Common myeloid progenitor, CD34-positive (primary cell): ENCODE measurements at regions not wholly inside any gene's neighbourhood (a gene's known extent, or its start where the extent isn't known, plus 50 kb on each side); places are given as distances from the start of the nearest gene placed in this dataset.

Source experiments
- CTCF ChIA-PET: fragments of 350-600 bp; sonication (Branson Sonifier 250); formaldehyde crosslinking; loops from one replicate; lab custom pipeline; 2021; ENCODE audit warnings: antibody characterized with exemption; lab: Charles Lee
- POLR2A ChIA-PET: fragments of 350-600 bp; sonication (Branson Sonifier 250); formaldehyde crosslinking; loops from one replicate; lab custom pipeline; 2021; ENCODE audit warnings: antibody characterized with exemption; lab: Charles Lee
- DNase-seq, 3 donors: peaks; one replicate each; pipeline versions ENCODE4 v3.0.0 to v3.0.0-alpha.2; 2013
- H3K27ac ChIP-seq, 2 experiments: 1 replicate in 1 of 2; 2 replicates in 1 of 2; pipeline ENCODE4 v1.7.0; 2013; ENCODE audit warnings: inconsistent platforms in 2 of 2, low read length in 2 of 2, mild to moderate bottlenecking in 2 of 2, low read depth in 1 of 2, moderate library complexity in 1 of 2; ENCODE audit not compliant: severe bottlenecking in 2 of 2, insufficient read depth in 1 of 2, poor library complexity in 1 of 2
- H3K27me3 ChIP-seq, 5 experiments: replicated peaks in 2 of 5; 1 replicate in 3 of 5; 2 replicates in 2 of 5; pipeline versions ENCODE4 v1.6.1 to v1.7.0; 2013; ENCODE audit warnings: low read length in 4 of 5, mild to moderate bottlenecking in 2 of 5, moderate library complexity in 2 of 5, inconsistent platforms in 1 of 5; ENCODE audit not compliant: insufficient read depth in 5 of 5, control insufficient read depth in 4 of 5
- H3K36me3 ChIP-seq, 4 experiments: 1 replicate in 2 of 4; 2 replicates in 2 of 4; pipeline versions ENCODE4 v1.6.1 to v1.7.0; 2013; ENCODE audit warnings: low read length in 3 of 4, control low read depth in 1 of 4, mild to moderate bottlenecking in 1 of 4; ENCODE audit not compliant: control insufficient read depth in 4 of 4, insufficient read depth in 4 of 4
- H3K4me1 ChIP-seq, 4 experiments: 1 replicate in 3 of 4; 2 replicates in 1 of 4; pipeline versions ENCODE4 v1.6.1 to v1.7.1; 2013; ENCODE audit warnings: low read length in 3 of 4, mild to moderate bottlenecking in 3 of 4, control low read depth in 1 of 4, inconsistent platforms in 1 of 4, moderate library complexity in 1 of 4; ENCODE audit not compliant: control insufficient read depth in 4 of 4, insufficient read depth in 4 of 4; ENCODE audit errors: control extremely low read depth in 1 of 4
- H3K4me3 ChIP-seq, 7 experiments: 1 replicate in 4 of 7; 2 replicates in 3 of 7; pipeline versions ENCODE4 v1.5.1 to v1.7.0; 2013; ENCODE audit warnings: mild to moderate bottlenecking in 7 of 7, low read length in 6 of 7, moderate library complexity in 6 of 7, inconsistent platforms in 2 of 7, low read depth in 2 of 7, control low read depth in 1 of 7; ENCODE audit not compliant: insufficient read depth in 4 of 7, control insufficient read depth in 1 of 7; ENCODE audit errors: extremely low read depth in 1 of 7
- H3K9me3 ChIP-seq, 5 experiments: 1 replicate in 4 of 5; 2 replicates in 1 of 5; pipeline versions ENCODE4 v1.6.1 to v1.7.1; 2013; ENCODE audit warnings: low read length in 4 of 5, mild to moderate bottlenecking in 2 of 5, inconsistent platforms in 1 of 5, low read depth in 1 of 5, moderate library complexity in 1 of 5; ENCODE audit not compliant: control insufficient read depth in 4 of 5, insufficient read depth in 2 of 5; ENCODE audit errors: control extremely low read depth in 1 of 5
- WGBS: methylation state at CpG from one replicate; pipeline ENCODE4 v1.1.5; 2013; ENCODE audit not compliant: insufficient coverage; 5-methylcytosine and 5-hydroxymethylcytosine counted together

DNA sequence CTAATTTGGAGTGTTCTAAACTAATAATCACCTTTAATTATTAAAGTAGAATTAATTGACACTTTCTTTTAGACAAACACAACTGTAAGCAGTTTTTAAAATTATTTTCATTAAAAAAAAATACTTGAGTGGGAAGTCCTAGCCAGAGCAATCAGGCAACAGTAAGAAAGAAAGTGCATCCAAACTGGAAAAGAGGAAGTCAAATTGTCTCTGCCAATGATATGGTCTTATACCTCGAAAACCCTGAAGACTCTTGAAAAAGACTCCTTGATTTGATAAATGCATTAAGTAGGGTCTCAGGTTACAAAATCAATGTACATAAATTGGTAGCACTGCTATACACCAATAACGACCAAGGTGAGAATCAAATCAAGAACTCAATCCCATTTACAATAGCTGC, 83.0 kb upstream of the GADD45A start:
- ChIA-PET CTCF (no interaction called here), POLR2A (no interaction called here)
- Histone ChIP-seq H3K27me3 (no peaks in the 10 kb centered on the region), H3K36me3 (no peaks in the 10 kb centered on the region), H3K9me3 (peaks cover 0 to 2% (median 0%) of the 10 kb centered on the region in 5 experiments), H3K4me3 (no peak overlapping the region), H3K4me1 (no peaks in the 10 kb centered on the region), H3K27ac (no peak overlapping the region)
- WGBS: no CpG with 5 or more reads among the region's 2 CpGs
- peak in 2 of 3 donors; percentile 28 to 44 for DNase-seq

DNA sequence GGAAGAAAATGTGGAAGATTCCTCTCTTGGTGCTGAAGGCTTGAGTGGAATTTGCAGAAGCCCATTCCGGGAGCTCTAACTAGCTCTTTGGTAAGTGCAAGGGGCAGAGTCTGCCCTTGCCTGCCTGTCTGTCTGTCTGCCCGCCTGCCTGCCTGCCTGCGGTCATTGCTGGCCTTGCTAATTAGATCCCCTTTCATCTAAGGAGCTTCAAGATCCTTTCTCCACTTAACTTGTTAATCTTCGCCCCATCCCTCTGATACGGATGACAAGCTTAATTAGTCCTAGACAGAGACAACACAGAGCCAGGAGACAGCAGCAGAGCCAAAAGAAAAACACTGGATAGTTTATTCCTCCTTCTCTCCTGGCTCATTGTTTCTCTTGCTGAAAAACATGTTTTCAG, 80.2 kb upstream of the GADD45A start:
- no peaks in the 10 kb centered on the region for H3K36me3 ChIP-seq
- H3K9me3 ChIP-seq: no peaks in the 10 kb centered on the region
- no peak for DNase-seq
- no peak overlapping the region for H3K27ac ChIP-seq
- 100% methylated on average over 4 of the region's 5 CpGs for WGBS
- POLR2A ChIA-PET: interaction anchor here (0.7 kb wide), 1 partner anchor 101 kb away, joined by 3 read pairs; no protein-coding TSS in a partner anchor
- CTCF ChIA-PET: interaction anchor here (0.9 to 1.5 kb wide), 4 partner anchors 12 to 43 kb away, joined by 3 read pairs; no protein-coding TSS in a partner anchor
- H3K4me1 ChIP-seq: no peaks in the 10 kb centered on the region
- no peak overlapping the region for H3K4me3 ChIP-seq
- no peaks in the 10 kb centered on the region for H3K27me3 ChIP-seq

DNA sequence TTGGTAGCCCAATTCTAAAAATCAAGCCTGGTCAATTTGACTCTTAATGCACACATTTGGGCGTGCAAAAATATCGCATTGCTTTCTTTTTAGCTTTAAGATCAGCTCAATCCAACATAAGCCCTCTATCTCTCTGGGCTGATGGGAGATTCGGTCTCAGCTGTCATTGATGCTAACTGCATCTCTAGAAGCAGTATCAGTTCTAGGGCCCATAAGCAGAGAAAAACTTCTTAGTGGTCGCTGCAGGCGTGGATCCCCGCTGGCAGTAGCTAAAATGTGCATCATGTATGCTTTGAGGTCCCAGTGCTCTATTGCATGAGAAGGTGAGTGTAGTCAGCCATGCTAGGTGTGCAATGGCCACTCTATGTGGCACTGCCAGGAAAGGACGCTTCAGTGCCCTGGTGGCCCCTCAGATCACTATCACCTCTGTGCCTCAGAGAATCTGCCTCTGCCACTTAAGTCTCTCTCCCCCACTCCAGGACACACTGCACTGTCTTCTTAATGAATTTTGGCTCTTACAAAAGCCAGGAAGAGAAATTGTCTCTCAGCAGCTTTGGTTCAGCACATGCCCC, 79.7 kb upstream of the GADD45A start:
- no peak overlapping the region for H3K27ac ChIP-seq
- DNase-seq: no peak
- H3K36me3 ChIP-seq: no peaks in the 10 kb centered on the region
- no peaks in the 10 kb centered on the region for H3K4me1 ChIP-seq
- WGBS: 98% methylated on average over 7 of the region's 7 CpGs
- ChIA-PET POLR2A (interaction anchor here (0.7 kb wide), 1 partner anchor 100 kb away, joined by 3 read pairs; no protein-coding TSS in a partner anchor), CTCF (interaction anchor here (0.9 to 1.5 kb wide), 4 partner anchors 13 to 43 kb away, joined by 3 read pairs; no protein-coding TSS in a partner anchor)
- no peaks in the 10 kb centered on the region for H3K27me3 ChIP-seq
- H3K9me3 ChIP-seq: no peaks in the 10 kb centered on the region
- no peak overlapping the region for H3K4me3 ChIP-seq

DNA sequence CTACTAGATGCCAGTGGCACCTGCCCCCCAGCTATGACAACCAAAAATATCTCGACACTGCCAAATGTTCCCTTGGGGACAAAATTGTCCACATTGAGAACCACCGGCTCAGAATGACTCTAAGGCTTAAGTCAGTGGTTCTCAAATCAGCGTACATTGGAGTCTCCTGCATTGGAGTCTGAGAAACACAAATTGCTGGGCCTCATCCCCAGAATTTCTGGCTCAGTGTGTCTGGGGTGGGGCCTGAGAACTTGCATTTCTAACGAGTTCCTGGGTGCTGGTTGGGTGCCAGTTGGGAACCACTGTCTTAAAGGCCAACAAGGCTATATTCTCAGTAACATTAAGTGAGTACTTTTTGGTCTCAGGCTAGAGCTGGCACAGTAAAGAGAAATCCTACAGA, 77.7 kb upstream of the GADD45A start:
- no peaks in the 10 kb centered on the region for H3K27me3 ChIP-seq
- ChIA-PET POLR2A (no interaction called here), CTCF (interaction anchor here (1.3 kb wide), 1 partner anchor 153 kb away, joined by 6 read pairs; no protein-coding TSS in a partner anchor)
- no peaks in the 10 kb centered on the region for H3K4me1 ChIP-seq
- WGBS: 100% methylated on average over 4 of the region's 4 CpGs
- H3K4me3 ChIP-seq: no peak overlapping the region
- H3K36me3 ChIP-seq: no peaks in the 10 kb centered on the region
- no peak overlapping the region for H3K27ac ChIP-seq
- H3K9me3 ChIP-seq: no peaks in the 10 kb centered on the region
- DNase-seq: no peak

DNA sequence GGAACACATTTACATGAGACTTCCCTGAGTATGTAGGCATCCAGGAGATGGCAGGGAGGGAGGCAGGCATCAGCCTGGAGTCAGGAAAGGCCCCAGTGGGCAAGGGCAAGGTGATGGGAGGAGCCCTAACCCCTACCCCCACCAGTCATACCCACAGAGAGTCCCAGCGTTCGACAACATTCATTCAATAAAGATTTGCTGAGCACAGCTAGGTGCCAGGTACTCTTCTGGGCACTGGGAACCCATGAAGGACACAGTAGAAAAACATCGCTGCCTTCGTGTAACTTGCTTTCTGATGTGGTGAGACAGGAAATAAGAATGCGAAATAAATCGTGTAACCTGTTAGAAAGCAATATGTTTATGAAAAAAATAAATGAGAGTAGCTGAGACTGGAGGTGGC, 77.3 kb upstream of the GADD45A start:
- no peaks in the 10 kb centered on the region for H3K27me3 ChIP-seq
- no peaks in the 10 kb centered on the region for H3K9me3 ChIP-seq
- no peak for DNase-seq
- peaks cover 0 to under 1% (median 0%) of the 10 kb centered on the region in 4 experiments for H3K4me1 ChIP-seq
- H3K4me3 ChIP-seq: no peak overlapping the region
- POLR2A ChIA-PET: no interaction called here
- CTCF ChIA-PET: interaction anchor here (1.3 to 1.8 kb wide), 2 partner anchors 25 to 152 kb away, joined by 4 to 6 read pairs; no protein-coding TSS in a partner anchor
- WGBS: 93% methylated on average over 3 of the region's 6 CpGs
- H3K27ac ChIP-seq: no peak overlapping the region
- H3K36me3 ChIP-seq: no peaks in the 10 kb centered on the region

DNA sequence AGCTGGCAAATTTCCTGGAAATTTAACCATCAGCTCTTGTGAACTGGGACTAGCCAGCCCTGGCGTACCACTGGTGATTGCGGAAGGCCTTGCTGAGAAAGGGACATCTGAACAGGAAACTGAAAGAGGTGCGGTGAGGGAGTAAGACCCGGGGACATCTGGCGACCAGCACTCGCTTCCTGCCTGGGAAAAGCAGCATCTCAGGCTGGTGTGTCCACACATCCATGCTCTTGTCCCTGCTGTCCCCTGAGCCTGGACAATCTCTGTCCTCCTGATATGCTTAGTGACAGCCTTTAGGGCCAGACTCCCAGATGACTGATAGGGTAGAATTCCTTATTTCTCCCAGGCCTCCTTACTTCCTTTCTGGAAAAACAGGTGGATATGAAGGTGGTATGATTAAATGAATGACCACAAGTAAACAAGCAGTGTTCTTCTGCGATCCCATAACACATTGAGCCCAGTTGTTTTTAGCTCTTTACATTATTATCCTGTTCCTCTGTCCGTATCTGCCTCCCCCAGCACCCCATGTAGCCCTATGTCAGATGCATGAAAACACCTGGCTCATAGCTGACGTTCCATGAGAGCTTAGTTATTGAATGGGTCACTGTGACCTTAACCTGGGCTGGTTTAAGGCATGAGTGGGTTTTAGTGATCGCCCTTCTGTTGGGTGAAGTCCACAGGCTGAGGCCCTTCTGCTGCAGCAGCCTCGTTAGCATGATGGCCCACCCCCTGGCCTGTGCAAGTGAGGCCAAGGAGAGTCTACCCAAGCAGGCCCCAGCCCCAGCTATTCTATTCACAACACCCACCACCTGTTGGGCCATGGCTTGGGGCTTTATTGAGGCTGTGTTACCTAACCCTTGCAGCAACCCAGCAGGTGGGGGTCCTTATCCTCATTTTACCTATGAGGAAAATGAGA, 76.1 kb upstream of the GADD45A start:
- POLR2A ChIA-PET: no interaction called here
- 91% methylated on average over 9 of the region's 11 CpGs for WGBS
- no peaks in the 10 kb centered on the region for H3K9me3 ChIP-seq

More for the DNA sequence above, 76.1 kb upstream of the GADD45A start:
- Histone ChIP-seq H3K4me3 (no peak overlapping the region), H3K4me1 (peaks cover 0 to 3% (median 0%) of the 10 kb centered on the region in 4 experiments), H3K27ac (no peak overlapping the region), H3K36me3 (no peaks in the 10 kb centered on the region), H3K27me3 (no peaks in the 10 kb centered on the region)
- CTCF ChIA-PET: interaction anchor here (0.6 to 1.8 kb wide), 5 partner anchors 15 to 260 kb away, joined by 3 to 6 read pairs (median 3); no protein-coding TSS in a partner anchor
- DNase-seq: no peak
